Hypothalamus (tissue), 51 donors: ENCODE measurements at regions not wholly inside any gene's neighbourhood (a gene's known extent, or its start where the extent isn't known, plus 50 kb on each side); places are given as distances from the start of the nearest gene placed in this dataset.
"Not testable (repeated sequence)": the region's sequence is repeated elsewhere in the genome, so short reads cannot be mapped to it uniquely, and the experiment has no call there.

Source experiments
- DNase-seq, 51 donors: peaks; one replicate each; lab custom pipeline; 2025; lab: John Stamatoyannopoulos, UW

DNA sequence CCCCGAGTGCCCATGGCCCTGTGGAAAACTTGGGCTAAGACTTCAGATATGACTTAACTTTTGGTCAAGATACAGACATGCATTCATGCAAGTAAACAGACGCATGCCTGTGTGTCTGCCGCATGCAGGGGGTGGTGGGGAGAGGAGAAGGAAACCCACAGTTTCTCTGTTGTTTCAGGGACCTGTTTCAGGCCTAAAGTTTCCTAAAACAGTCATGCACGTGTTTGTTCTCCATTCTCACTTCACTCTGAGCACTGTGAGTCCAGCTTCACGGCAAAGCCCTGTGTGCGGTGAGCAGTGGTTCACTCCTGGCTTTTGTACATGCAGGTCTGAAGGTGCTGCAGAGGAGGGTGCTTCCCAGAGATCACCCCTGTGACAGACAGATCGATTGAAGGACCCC, 158.7 kb downstream of the FOXL1 start:
- no peak for DNase-seq

DNA sequence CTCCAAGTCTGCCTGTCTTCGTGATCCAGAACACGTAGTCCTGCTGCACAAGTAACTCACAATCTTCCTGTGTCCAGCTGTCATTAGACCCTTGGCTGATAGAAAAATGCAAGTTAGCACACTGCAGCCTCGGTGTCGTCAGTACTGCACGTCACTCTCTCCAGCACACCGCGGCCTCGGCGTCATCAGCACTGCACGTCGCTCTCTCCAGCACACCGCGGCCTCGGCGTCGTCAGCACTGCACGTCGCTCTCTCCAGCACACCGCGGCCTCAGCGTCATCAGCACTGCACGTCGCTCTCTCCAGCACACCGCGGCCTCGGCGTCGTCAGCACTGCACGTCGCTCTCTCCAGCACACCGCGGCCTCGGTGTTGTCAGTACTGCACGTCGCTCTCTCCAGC, 160.0 kb downstream of the FOXL1 start:
- DNase-seq = not testable (repeated sequence)

DNA sequence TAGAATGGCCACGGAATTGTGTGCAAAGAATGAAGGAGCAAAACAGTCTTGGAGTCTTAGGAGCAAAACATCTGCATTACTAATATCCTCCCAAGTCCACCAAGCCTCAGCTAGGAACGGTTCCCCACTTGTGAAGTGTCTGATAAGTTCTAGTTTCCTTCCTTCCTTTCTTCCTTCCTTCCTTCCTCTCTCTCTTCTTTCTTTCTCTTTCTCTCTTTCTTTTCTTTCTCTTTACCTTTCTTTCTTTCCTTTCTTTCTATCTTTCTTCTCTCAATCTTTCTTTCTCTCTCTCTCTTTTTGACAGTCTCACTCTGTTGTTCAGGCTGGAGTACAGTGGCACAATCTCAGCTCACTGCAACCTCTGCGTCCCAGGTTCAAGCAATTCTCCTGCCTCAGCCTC, 160.8 kb downstream of the FOXL1 start:
- DNase-seq = no peak

DNA sequence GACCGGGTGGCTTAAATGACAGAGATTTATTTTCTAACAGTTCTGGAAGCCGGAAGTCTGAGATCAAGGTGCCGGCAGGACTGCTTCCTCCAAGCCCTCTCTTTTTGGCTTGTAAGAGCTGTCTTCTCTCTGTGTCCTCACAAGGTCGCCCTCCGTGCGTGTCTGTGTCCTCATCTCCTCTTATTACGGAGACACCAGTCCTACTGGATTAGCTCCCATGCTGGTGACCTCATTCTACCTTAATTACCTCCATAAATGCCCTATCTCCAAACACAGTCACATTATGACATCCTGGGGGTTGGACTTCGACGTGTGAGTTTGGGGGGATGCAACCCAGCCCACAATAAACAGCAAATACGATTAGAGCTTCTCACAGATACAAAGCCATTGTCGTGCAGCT, 161.5 kb downstream of the FOXL1 start:
- DNase-seq = no peak

DNA sequence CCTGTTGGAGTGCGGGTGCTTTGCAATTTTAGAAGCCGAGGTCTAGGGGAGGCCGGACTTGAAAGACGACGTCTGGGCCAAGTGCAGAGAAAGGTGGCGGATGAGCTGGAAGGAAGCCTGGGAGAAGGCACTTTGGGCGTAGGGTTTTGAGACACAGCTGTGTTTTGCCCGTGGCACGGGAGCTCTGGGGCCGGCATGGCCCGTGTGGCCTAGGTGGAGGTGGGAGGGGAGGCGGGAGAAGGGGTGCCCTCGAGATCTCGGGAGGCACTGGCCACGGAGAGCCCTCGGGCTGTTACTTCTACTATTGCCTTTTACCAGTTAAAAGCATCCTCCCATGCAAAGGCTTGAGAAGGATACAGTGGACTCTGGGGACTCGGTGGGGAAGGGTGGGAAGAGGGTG, 161.9 kb downstream of the FOXL1 start:
- DNase-seq = no peak

DNA sequence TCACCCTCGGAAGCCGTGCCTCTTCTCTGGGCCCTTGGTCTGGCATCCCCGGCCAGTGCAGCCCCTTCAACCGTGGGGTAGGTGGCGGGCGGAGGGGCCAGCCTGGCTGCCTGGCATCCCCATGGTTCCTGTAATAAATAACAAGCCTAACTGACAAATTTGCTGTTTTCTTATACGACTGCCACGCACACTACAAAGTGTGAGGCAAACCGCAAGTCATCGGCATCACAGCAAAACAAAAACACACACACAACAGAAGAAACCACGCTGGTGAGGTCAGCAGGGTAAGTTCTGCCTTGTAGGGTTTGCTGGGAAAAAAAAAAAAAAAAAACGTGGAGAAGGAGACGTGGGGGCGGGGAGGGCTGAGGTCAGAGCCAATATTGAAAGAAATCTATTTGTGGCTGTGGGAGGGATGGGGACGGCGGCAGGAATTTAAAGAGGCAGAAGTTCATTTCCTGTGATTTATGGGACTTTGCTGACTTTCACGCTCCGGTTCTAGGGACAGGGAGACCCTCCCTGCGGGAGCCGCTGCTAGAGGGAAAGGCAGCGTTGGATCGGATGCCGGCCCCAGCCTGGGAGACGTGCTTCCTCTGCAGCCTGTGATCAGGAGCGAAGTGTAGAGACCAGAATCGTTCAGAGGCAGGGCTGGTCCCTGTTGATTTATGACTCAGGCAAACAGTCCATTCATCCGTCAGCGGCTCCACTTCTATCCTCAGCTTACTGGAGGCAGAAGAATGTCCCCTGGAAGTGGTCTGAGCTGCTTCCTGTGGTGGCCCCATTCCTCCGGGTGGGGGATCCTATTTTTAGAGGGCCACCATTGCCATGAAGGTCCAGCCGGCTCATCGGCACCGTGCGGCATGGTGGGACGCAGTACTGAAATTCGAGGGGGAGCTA, 162.8 kb downstream of the FOXL1 start:
- no peak for DNase-seq

DNA sequence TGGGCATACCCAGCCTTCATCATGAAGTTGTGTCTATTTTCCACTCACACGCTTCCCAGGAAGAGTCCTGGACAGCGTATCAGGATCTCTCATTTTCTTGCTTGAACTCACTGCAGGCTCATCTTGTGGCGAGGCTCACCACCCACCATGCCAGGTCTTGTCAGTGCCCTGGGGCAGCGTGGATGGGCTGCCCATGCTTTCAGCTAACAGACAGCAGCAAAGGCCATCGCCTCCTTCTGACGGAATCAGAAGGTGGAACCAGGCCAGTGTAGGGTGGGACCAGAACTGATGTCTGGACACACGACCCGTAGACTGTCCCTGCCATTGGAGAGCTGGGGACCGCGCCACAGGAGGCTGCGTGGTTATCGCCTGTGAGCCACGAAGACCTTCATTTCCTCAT, 169.4 kb downstream of the FOXL1 start:
- DNase-seq = no peak

DNA sequence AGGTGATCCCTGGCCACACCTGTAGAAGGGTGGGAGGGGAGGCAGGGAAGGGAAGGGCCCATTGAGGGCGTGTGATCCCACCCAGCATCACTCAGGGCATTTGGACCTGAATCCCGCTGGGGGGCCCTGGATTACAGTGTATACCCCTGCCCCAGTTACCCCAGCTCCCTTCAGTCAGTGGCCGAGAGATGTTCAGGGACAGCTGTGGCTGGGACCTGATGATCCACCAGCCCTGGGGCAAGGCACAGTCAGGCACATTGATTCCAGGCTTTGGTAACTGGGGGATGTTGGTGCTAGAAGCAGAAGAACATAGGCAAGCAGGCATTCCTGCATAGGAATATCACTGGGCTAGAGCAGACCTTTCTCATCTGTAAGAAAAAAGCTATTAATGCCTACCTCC, 170.3 kb downstream of the FOXL1 start:
- no peak for DNase-seq

DNA sequence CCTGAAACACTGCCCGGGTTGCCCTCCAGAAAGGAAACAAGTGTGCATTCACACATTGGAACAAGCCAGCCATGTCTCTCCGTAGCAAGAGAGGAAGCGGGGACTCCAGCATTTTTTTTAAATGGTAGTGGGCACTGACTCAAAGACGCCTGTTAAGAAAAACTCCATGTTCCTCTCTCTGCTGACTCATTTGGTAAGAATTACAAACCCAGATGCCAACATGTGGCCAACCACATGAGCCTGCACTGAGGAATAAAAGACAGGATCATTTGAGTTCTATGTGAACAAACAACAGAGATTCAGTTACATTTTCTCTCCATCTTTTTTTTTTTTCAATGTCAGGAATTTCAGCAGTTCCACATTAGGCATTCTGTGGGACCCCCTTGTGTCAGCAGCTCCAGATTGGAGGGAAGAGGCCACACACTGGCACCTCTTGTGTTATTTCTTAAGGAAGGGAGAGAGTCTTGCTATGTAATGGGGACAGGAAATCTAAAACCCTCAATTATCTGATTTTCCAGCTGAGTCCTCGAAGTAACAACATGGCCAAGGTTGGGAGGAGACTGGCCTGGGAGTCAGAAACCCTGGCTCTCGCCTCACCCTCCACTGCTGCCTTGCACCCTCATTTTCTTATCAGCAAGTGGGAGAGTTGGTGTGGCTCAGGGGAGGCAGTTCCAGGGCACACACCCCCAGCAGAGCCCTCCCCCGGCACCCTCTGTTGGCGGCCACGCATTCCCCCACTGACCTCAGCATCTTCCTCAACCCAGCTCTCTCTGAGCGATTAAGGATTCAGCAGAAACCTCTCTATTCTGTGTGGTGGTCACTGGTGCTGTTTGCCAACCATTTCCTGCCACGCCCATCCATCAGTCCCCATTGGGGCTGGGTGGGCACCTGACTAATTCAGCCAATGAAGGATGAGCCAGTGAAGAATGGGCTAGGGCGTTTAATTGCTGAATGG, 173.0 kb downstream of the FOXL1 start:
- peak in 1 of 51 donors; percentile 15 for DNase-seq

DNA sequence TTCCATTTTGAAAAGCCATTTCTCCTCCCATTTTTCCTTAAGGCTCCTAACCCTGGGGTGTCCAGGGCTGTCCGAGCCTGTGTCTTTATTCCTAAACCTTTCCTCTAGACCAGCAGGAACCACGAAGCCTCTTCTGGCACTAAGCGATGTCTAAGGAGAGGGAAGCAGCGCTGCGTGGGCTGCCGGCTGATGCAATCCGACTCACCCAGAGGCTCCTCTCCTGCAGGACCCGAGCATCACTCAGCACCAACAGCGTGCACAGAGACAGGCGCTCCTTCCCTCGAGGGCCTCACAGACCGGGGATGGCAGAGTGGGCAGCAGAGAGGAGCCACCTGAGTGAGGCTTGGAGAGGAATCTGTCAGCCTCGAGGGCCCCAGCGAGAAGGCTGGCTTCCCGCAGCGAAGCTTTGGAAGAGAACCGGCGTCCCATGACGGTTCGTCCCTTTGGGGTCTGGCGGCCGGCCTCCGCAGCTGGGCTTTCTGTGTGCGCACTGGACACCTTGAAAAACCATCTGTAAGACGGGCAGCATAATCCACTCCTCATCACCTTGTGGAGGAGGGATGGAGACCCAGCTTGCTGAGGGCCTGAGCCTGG, 174.3 kb downstream of the FOXL1 start:
- no peak for DNase-seq

DNA sequence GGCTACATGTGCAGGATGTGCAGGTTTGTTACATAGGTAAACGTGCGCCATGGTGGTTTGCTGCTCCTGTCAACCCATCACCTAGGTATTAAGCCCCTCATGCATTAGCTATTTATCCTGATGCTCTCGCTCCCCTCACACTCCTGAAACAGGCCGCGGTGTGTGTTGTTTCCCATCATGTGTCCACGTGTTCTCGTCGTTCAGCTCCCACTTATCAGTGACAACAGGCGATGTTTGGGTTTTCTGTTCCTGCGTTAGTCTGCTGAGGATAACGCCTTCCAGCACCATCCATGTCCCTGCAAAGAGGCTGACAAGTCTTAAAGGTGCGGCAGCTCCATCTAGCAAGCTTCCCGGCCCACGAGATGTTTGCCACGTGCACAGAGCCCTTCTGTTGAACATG, 175.1 kb downstream of the FOXL1 start:
- no peak for DNase-seq

DNA sequence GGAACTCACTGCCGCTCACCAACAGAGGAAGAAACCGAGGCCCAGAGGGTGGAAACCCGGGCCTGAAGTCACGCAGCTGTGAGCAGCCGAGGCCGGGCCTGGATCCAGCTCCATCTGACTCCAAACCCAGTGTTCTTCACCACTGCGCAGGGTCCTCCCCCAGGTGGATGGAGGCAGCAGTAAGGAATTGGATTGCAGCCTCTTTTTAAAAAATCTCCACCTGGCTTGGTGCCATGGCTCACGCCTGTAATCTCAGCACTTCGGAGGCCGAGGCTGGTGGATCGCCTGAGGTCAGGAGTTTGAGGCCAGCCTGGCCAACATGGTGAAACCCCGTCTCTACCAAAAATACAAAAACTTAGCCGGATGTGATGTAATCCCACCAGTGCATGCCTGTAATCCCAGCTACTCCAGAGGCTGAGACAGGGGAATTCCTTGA, 177.2 kb downstream of the FOXL1 start:
- DNase-seq = no peak

DNA sequence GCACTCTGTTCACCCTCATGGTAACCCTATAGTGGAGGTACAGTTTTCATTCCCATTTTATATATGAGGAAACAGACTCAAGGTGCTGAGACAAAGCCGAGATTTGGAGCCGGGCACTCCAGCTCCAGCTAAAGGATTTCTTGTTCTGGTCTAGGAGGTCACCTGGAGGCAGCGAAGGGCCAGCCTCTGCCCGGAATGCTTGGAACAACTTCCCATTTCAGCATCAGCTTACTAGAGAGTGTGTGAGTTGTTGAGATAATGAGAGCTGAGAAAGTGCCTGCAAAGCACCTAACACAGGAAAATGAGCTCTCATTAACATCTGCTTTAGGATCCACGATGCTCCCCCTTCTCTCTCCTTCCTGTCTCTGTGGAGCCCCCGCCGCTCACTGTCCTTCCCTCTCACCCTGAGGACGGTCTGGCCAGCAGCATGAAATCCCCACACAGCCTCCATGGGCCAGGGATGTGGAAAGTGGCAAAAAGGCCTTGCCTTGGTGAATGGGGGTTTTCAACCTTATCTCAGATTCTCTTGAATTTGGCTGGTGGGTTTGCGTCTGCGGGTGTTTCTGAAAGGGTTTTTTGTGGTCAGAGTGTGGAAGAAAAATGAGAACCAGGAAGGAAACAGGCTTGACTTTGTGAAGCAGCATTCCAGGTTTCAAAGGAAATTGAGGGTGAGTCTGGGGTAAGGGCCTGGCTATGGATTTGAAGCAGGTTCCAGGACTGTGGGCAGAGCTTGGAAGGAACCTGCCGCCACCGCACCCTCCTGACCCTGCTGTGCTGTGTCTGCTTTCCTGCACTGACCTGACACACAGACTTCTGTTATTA, 178.7 kb downstream of the FOXL1 start:
- no peak for DNase-seq

DNA sequence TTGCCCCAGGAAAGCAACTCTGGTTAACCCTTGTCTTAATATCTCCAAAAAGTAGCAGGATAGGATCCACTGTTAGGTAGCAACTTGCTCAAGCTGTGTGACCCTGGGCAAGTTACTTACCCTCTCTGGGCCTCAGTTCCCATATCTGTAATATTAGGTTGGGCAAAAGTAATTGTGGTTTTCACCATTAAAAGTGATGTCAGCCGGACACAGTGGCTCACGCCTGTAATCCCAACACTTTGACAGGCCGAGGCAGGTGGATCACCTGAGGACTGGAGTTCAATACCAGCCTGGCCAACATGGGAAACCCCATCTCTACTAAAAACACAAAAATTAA, 179.3 kb downstream of the FOXL1 start:
- no peak for DNase-seq

DNA sequence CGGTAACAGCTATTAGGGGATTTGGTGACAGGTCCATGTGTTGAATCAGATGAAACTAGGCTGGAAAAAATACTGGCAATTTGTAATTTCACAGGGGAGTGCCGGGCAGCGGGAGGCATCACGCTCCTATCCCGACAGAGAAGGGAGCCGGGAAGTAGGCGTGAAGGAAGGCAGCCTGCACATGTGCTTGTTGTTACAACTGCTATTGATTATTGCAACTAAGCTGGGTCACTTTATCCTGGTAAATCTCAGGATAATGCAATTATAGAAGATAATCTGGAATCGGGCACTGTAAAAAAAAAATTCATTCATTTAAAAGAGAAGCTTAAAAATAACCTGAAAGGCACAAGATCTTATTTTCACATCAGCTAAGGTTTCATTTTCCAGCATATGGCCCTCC, 180.6 kb downstream of the FOXL1 start:
- DNase-seq = no peak

DNA sequence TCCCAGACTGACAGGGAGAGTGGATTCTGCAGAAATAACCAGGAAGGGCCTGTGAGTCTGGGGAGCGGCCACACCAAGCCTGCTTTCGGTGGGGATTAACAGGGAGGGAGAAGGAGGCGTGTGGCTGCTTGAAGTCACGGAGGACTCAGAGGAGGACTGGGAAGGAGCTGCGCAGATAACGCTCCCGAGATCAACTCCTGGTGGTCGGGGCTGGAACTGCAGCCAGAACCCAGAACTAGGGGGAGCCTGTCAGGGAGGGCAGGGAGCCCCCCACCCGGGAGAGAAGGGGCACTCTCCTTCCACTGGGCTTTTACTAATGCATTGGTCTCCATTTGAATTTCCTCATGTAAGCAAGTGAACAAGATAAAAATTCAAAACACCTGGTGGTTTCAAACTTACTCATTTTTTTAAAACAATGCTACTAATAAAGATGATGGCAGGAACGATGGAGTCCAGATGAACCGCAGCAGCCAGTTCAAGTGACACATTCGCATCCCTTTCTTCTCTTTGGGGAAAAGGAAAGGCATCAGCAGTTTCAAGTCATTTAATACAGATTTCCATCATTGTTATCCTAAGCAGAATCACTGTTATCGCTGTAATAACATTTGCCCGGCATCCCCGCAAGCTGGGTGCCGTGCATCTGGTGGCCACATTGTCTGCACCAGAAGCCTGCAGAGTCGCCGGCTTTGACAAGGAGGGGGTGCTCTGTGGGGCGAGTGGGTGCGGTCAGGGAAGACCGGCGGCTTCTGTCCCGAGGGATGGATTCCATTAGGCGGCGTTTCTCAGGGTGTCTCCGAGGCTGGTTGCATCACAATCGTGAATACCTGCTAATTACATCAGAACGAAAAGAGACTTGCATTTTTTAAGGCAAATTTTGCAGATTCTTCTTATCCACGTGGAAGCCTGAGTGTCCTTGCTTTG, 183.0 kb downstream of the FOXL1 start:
- DNase-seq = peak in 11 of 51 donors; percentile 2 to 39 (median 6)

DNA sequence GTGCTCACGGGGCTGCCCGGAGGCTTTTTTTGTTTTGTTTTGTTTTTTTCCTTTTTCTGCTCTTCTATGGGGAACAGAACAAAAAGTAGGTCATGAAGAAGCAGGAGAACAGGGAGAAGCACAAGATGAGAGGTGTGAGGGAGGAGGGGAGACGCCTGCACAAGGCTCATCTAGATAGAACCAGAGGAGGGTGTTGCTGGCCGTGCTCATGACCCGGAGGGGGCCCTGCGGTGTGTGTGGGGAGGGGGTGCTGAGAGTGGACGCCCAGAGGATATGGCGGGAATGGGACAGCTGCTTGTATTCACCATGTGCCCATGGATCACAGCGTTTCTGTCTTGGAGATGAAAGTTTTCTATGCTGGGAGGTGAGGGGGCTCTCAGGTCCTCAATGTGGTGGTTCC, 183.7 kb downstream of the FOXL1 start:
- DNase-seq = no peak

DNA sequence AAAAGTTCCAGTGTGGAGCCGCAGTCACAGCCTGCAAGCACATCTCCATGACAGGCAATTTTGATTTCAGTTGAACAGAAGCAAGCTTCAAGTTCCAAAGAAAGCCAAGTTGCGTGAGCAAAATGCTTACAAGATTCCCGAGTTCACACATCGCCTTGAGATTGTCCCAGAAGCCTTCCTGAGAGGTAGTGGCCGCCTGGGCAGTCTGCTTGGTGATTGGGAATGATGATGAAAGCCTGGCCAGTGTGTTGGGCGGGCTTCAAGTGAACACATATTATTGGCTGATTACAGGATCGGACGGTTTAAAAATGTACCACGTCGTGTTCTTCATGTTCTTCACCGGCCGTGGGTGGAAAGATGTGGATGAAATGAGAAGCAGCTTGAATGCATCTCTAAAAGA, 185.5 kb downstream of the FOXL1 start:
- DNase-seq = no peak

DNA sequence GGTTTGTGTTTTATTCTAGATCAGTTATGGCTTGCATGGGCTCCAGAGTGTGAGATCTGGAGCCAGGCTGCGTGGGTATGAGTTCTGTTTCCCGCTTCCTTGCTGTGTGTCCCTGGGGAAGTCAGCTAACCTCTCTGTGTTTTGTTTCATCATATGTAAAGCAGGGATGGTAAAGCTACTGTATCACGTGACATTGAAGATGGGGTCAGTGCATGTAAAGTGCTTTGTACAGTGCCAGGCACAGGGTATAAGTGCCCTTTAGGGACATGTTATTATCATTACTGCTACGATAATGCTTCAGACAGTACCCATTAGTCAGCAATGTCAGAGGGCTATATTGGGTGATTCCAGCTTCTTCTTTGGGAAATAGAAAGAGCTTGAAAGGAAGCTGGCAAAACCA, 186.2 kb downstream of the FOXL1 start:
- DNase-seq = no peak
